ENCODE measurements at regions not wholly inside any gene's neighbourhood (a gene's known extent, or its start where the extent isn't known, plus 50 kb on each side); places are given as distances from the start of the nearest gene placed in this dataset.

DNA sequence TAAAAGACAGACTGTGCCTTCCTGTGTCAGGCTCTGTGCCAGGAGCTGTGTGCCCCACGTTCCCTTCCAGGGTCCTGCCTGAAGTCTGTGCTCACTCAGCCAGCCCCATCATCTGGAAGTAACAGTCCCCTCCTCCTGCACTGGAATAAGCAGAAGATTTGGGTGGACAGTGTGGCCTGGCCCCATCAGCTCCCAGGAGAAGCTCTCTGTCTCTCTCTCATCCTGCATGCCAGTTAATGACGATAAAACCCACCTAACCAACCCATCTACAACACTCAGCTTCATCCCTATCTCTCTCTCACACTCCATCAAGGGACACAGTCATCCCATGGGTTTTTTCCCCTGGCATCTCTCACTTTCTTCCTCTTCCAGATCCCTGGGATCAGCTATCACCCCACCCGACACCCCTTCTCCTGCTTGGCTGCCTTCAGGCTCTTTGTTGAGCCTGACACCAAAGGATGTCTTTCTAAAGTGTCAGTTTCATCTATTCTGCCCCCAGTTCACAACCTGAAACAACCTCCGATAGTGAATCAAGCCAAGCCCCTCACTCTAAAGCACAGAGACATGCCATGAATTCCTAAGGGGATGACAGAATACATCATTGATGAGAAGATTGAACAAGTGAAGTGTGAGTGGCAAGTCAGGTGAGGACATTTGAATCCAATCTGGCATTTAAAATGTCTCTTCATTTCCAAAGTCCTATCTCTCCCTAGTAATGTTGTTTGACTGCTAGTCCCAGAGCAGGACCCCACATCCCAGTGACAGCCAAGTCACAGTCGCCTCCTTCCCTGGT, 91.4 kb upstream of the TOP3B start:
- Histone ChIP-seq H3K9me3 (ENCODE audit: control insufficient read depth in 1 of 2, low read length in 2 of 2) (no peaks in the 10 kb centered on the region), H3K27ac (ENCODE audit: low read depth, low read length) (no peak overlapping the region), H3K4me3 (ENCODE audit: low read length in 2 of 2) (no peak overlapping the region), H3K36me3 (ENCODE audit: insufficient read depth, low read length) (no peaks in the 10 kb centered on the region), H3K27me3 (ENCODE audit: insufficient read depth, low read length) (no peaks in the 10 kb centered on the region), H3K4me1 (ENCODE audit: insufficient read depth, low read length) (no peaks in the 10 kb centered on the region)
- Mint-ChIP-seq H3K9me3 (no peaks in the 10 kb centered on the region), H3K4me1 (no peaks in the 10 kb centered on the region), H3K27me3 (peaks cover 14 to 21% of the 10 kb centered on the region in 2 donors), H3K27ac (peak overlapping the region in 1 of 7 donors; percentile 15), H3K4me3 (no peak overlapping the region), H3K36me3 (no peaks in the 10 kb centered on the region)
- ChIA-PET CTCF (ENCODE audit: partially characterized antibody) (no interaction called here), POLR2A (ENCODE audit: partially characterized antibody) (no interaction called here)
- intact Hi-C loops (cut with micrococcal nuclease), result no loop called here
- no peak for DNase-seq

DNA sequence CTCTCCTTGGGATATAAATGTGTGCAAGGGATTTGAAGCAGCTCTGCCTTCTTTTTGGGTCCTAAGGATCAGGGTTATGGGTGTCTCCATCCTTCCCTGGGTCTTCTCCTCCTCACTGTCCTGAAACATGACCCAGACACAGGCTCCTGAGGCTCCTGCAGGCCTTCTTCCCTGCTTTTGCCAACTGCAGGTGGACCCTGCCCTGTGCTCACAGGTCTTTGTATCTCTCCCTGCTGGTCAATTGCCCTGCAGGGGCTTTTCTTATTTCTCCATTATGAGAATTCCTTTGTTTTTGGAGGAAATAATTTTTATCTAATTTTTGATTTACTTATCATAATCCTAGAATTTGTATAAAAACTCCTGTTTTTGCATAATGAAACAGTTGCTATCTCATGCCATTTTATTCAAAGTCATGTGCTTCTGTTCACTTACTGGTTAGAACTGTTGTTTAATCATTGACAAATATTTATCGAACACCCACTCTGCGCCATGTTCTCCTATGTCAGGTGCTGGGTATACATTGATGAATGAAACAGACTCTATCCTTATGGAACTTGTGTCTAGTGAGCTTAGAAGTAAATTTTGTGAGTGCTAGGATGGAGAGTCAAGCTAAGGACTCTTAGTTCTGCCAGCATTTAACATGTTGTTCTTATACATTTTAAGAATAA, 89.7 kb upstream of the TOP3B start:
- intact Hi-C loops (cut with micrococcal nuclease), result no loop called here
- Histone ChIP-seq H3K36me3 (ENCODE audit: insufficient read depth, low read length) (no peaks in the 10 kb centered on the region), H3K4me3 (ENCODE audit: low read length in 2 of 2) (no peak overlapping the region), H3K9me3 (ENCODE audit: control insufficient read depth in 1 of 2, low read length in 2 of 2) (no peaks in the 10 kb centered on the region), H3K27ac (ENCODE audit: low read depth, low read length) (no peak overlapping the region), H3K27me3 (ENCODE audit: insufficient read depth, low read length) (no peaks in the 10 kb centered on the region), H3K4me1 (ENCODE audit: insufficient read depth, low read length) (no peaks in the 10 kb centered on the region)
- no peak overlapping the region for H3K4me3 Mint-ChIP-seq
- H3K27me3 Mint-ChIP-seq, result peaks cover 14 to 17% of the 10 kb centered on the region in 2 donors
- H3K36me3 Mint-ChIP-seq, result no peaks in the 10 kb centered on the region
- no peak for DNase-seq
- POLR2A ChIA-PET (ENCODE audit: partially characterized antibody), result no interaction called here
- H3K4me1 Mint-ChIP-seq, result no peaks in the 10 kb centered on the region
- CTCF ChIA-PET (ENCODE audit: partially characterized antibody), result no interaction called here
- H3K9me3 Mint-ChIP-seq, result no peaks in the 10 kb centered on the region
- no peak overlapping the region for H3K27ac Mint-ChIP-seq

DNA sequence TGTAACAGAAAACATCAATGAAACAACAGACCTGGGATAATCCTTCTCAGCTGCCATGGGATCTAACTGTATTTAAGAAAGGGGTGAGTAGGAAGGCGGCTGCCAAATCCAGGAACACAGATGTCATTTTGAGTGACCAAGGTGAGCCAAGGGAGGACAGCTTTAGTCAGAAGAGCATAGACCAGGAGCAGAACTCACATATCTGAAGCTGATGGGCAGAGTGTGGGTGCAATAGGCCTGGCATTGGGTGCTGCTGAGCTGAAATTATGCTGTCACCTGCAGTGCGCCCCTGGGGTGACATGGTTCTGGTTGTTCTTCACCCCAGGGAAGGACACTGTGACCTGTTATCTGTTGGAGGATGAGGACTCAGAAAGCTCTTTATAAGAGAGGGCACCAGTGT, 88.9 kb upstream of the TOP3B start:
- no peak for DNase-seq
- Histone ChIP-seq H3K36me3 (ENCODE audit: insufficient read depth, low read length) (no peaks in the 10 kb centered on the region), H3K9me3 (ENCODE audit: control insufficient read depth in 1 of 2, low read length in 2 of 2) (no peaks in the 10 kb centered on the region), H3K4me1 (ENCODE audit: insufficient read depth, low read length) (no peaks in the 10 kb centered on the region), H3K4me3 (ENCODE audit: low read length in 2 of 2) (no peak overlapping the region), H3K27ac (ENCODE audit: low read depth, low read length) (no peak overlapping the region), H3K27me3 (ENCODE audit: insufficient read depth, low read length) (no peaks in the 10 kb centered on the region)
- H3K27ac Mint-ChIP-seq, result no peak overlapping the region
- no peaks in the 10 kb centered on the region for H3K4me1 Mint-ChIP-seq
- H3K4me3 Mint-ChIP-seq, result no peak overlapping the region
- H3K36me3 Mint-ChIP-seq, result no peaks in the 10 kb centered on the region
- POLR2A ChIA-PET (ENCODE audit: partially characterized antibody), result no interaction called here
- intact Hi-C loops (cut with micrococcal nuclease), result no loop called here
- CTCF ChIA-PET (ENCODE audit: partially characterized antibody), result no interaction called here
- no peaks in the 10 kb centered on the region for H3K9me3 Mint-ChIP-seq
- H3K27me3 Mint-ChIP-seq, result peaks cover 15% of the 10 kb centered on the region in 2 donors

DNA sequence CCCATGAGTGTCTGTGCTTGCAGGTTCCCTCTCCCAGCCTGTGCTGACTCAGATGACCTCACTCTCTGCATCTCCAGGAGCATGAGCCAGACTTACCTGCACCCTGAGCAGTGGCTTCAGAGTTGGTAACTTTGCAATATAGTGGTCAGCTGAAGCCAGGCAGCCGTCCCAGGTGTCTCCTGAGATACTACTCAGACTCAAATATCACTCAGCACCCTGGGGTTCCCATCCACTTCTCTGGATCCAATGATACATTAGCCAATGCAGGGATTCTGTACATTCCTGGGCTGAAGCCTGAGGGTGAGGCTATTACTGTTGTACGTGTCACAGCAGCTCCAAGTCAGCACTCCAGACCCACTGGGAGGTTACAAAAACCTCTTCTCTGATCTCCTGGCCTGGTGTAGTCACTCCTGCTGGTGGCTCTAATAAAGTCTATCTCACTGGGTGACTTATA, 87.8 kb upstream of the TOP3B start:
- POLR2A ChIA-PET (ENCODE audit: partially characterized antibody), result no interaction called here
- no peaks in the 10 kb centered on the region for H3K4me1 ChIP-seq (ENCODE audit: insufficient read depth, low read length)
- intact Hi-C loops (cut with micrococcal nuclease), result no loop called here
- DNase-seq, result no peak
- H3K9me3 ChIP-seq (ENCODE audit: control insufficient read depth in 1 of 2, low read length in 2 of 2), result no peaks in the 10 kb centered on the region
- H3K36me3 ChIP-seq (ENCODE audit: insufficient read depth, low read length), result no peaks in the 10 kb centered on the region
- H3K27ac ChIP-seq (ENCODE audit: low read depth, low read length), result no peak overlapping the region
- Mint-ChIP-seq H3K36me3 (no peaks in the 10 kb centered on the region), H3K4me3 (no peak overlapping the region), H3K27me3 (peaks cover 11 to 12% of the 10 kb centered on the region in 2 donors), H3K9me3 (no peaks in the 10 kb centered on the region), H3K27ac (no peak overlapping the region), H3K4me1 (no peaks in the 10 kb centered on the region)
- CTCF ChIA-PET (ENCODE audit: partially characterized antibody), result no interaction called here
- no peak overlapping the region for H3K4me3 ChIP-seq (ENCODE audit: low read length in 2 of 2)
- no peaks in the 10 kb centered on the region for H3K27me3 ChIP-seq (ENCODE audit: insufficient read depth, low read length)

DNA sequence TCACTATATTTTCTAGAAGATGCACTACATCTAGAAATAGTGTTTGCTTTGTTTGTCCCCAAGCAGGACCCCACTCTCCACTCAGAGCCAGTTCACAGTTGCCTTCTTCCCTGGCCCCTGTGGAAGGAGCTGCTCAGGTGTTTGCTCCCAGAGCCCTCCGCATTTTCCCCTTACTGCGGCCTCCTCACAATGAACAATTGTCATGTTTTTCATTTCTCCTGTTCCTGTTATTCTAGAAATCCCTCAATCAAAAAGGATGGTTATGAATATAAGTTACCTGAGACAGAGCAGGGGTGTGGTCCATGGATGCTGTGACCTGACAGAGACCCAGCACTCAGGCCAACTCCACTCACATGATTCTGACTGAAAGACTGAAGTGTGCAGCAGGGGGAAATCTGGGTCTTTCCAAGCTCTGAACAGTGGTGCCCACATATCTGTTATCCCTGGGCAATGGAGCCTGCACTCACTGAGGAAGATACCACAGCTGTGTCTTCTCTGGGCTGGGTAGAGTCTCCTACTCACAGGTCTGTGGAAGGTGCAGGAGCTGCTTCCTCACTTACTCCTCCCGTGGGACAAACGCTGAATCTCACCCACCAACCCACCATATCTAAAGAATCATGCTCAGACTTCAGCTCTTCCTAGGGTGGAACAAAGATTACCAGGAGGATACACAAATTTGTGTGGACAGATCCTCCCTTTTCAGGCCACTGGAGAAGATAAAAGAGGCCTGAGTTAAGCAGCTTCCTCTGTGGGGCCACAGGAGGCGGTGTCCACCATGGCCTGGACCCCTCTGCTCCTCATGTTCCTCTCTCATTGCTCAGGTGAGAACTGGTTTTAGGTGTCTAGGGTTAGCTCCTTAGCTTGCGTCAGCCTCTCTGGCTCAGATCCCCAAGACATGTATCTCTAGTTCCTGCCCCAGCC, 87.1 kb upstream of the TOP3B start:
- Mint-ChIP-seq H3K4me3 (no peak overlapping the region), H3K9me3 (no peaks in the 10 kb centered on the region), H3K27ac (no peak overlapping the region), H3K27me3 (peaks cover 8 to 13% of the 10 kb centered on the region in 2 donors), H3K4me1 (no peaks in the 10 kb centered on the region), H3K36me3 (no peaks in the 10 kb centered on the region)
- Histone ChIP-seq H3K36me3 (ENCODE audit: insufficient read depth, low read length) (no peaks in the 10 kb centered on the region), H3K4me1 (ENCODE audit: insufficient read depth, low read length) (no peaks in the 10 kb centered on the region), H3K9me3 (ENCODE audit: control insufficient read depth in 1 of 2, low read length in 2 of 2) (no peaks in the 10 kb centered on the region), H3K4me3 (ENCODE audit: low read length in 2 of 2) (no peak overlapping the region), H3K27ac (ENCODE audit: low read depth, low read length) (no peak overlapping the region), H3K27me3 (ENCODE audit: insufficient read depth, low read length) (no peaks in the 10 kb centered on the region)
- POLR2A ChIA-PET (ENCODE audit: partially characterized antibody), result no interaction called here
- DNase-seq, result no peak
- intact Hi-C loops (cut with micrococcal nuclease), result no loop called here
- CTCF ChIA-PET (ENCODE audit: partially characterized antibody), result no interaction called here

DNA sequence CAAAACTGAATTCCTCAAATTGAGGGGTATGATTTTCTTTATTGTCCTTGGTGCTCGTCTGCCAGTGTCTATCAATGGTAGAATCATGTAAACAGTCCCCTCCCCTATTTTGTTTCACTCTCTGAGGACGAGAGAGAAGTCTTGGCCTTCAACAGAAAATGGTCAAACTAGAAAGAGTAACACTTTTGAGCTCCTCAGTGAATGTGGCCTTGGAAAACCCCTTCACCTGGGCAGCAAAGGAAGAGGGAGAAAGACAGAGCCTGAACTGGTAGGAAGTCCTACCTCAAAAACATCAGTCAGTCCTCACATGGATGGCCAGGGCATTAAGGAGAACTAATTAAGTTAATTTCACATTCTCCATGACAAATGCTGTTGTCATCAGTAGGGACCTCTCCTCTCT, 86.1 kb upstream of the TOP3B start:
- Histone ChIP-seq H3K36me3 (ENCODE audit: insufficient read depth, low read length) (no peaks in the 10 kb centered on the region), H3K27me3 (ENCODE audit: insufficient read depth, low read length) (no peaks in the 10 kb centered on the region), H3K27ac (ENCODE audit: low read depth, low read length) (no peak overlapping the region), H3K4me3 (ENCODE audit: low read length in 2 of 2) (no peak overlapping the region), H3K4me1 (ENCODE audit: insufficient read depth, low read length) (no peaks in the 10 kb centered on the region), H3K9me3 (ENCODE audit: control insufficient read depth in 1 of 2, low read length in 2 of 2) (no peaks in the 10 kb centered on the region)
- Mint-ChIP-seq H3K27me3 (peaks cover 0 to 9% of the 10 kb centered on the region in 2 donors), H3K4me1 (no peaks in the 10 kb centered on the region), H3K9me3 (no peaks in the 10 kb centered on the region), H3K27ac (no peak overlapping the region), H3K4me3 (no peak overlapping the region), H3K36me3 (no peaks in the 10 kb centered on the region)
- intact Hi-C loops (cut with micrococcal nuclease), result no loop called here
- CTCF ChIA-PET (ENCODE audit: partially characterized antibody), result no interaction called here
- DNase-seq, result no peak
- POLR2A ChIA-PET (ENCODE audit: partially characterized antibody), result no interaction called here

DNA sequence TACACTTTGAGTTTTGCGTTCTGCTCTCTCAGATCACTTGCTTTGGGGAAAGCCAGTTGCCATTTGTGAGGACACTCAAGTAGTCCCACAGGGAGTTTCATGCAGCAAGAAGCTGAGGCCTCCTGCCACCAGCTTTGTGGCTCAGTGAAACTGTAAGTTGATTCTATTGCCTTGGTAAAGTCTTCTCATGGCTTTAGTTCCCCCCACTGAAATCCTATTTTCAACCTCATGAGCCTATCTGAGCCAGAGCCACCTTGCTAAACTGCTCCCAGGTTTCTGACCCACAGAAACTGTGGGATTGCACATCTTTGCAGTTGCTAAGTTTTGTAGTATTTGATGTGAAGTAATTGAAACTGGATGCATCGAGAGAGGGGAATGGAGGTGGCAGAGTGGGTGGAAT, 85.4 kb upstream of the TOP3B start:
- no peak overlapping the region for H3K27ac ChIP-seq (ENCODE audit: low read depth, low read length)
- Mint-ChIP-seq H3K9me3 (no peaks in the 10 kb centered on the region), H3K27me3 (peaks cover 2 to 12% of the 10 kb centered on the region in 2 donors), H3K4me1 (no peaks in the 10 kb centered on the region), H3K36me3 (no peaks in the 10 kb centered on the region), H3K4me3 (no peak overlapping the region), H3K27ac (no peak overlapping the region)
- CTCF ChIA-PET (ENCODE audit: partially characterized antibody), result no interaction called here
- H3K36me3 ChIP-seq (ENCODE audit: insufficient read depth, low read length), result no peaks in the 10 kb centered on the region
- H3K4me1 ChIP-seq (ENCODE audit: insufficient read depth, low read length), result no peaks in the 10 kb centered on the region
- no peaks in the 10 kb centered on the region for H3K9me3 ChIP-seq (ENCODE audit: control insufficient read depth in 1 of 2, low read length in 2 of 2)
- DNase-seq, result no peak
- H3K27me3 ChIP-seq (ENCODE audit: insufficient read depth, low read length), result no peaks in the 10 kb centered on the region
- no peak overlapping the region for H3K4me3 ChIP-seq (ENCODE audit: low read length in 2 of 2)
- intact Hi-C loops (cut with micrococcal nuclease), result no loop called here
- POLR2A ChIA-PET (ENCODE audit: partially characterized antibody), result no interaction called here

Measured in CD4-positive, alpha-beta memory T cell (primary cell).